ENCODE measurements at regions not wholly inside any gene's neighbourhood (a gene's known extent, or its start where the extent isn't known, plus 50 kb on each side); places are given as distances from the start of the nearest gene placed in this dataset.

- TF ChIP-seq, protein P1, sequence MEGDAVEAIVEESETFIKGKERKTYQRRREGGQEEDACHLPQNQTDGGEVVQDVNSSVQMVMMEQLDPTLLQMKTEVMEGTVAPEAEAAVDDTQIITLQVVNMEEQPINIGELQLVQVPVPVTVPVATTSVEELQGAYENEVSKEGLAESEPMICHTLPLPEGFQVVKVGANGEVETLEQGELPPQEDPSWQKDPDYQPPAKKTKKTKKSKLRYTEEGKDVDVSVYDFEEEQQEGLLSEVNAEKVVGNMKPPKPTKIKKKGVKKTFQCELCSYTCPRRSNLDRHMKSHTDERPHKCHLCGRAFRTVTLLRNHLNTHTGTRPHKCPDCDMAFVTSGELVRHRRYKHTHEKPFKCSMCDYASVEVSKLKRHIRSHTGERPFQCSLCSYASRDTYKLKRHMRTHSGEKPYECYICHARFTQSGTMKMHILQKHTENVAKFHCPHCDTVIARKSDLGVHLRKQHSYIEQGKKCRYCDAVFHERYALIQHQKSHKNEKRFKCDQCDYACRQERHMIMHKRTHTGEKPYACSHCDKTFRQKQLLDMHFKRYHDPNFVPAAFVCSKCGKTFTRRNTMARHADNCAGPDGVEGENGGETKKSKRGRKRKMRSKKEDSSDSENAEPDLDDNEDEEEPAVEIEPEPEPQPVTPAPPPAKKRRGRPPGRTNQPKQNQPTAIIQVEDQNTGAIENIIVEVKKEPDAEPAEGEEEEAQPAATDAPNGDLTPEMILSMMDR (conservative IDR thresholded peaks at IDR 0.05; ENCODE audit: low read depth, low read length) = no peak
- TF ChIP-seq EZH2 (IDR thresholded peaks at IDR 0.05; ENCODE audit: borderline replicate concordance, low read depth, low read length, poor library complexity, severe bottlenecking) = no peak
Measured at GRCh38 chr14:35470755-35471154, 63.2 kb upstream of the INSM2 start.
